Renal cortical epithelial cell (primary cell): ENCODE measurements at regions not wholly inside any gene's neighbourhood (a gene's known extent, or its start where the extent isn't known, plus 50 kb on each side); places are given as distances from the start of the nearest gene placed in this dataset.

Source experiments
- DNase-seq: peaks from one replicate; pipeline ENCODE4 v3.0.0-alpha.2; 2011; ENCODE audit warnings: low read depth

- DNase-seq: no peak
Observed at GRCh38 chr22:44555597-44555996, 57.6 kb upstream of the RTL6 start.

- DNase-seq: no peak
Observed at GRCh38 chr22:44555046-44555445, 57.0 kb upstream of the RTL6 start.

- no peak for DNase-seq
Observed at GRCh38 chr22:44554411-44554810, 56.4 kb upstream of the RTL6 start.

GRCh38 chr22:44550711-44551491, 52.9 kb upstream of the RTL6 start:
- DNase-seq: peak; percentile 84

GRCh38 chr22:44549701-44550100, 51.7 kb upstream of the RTL6 start:
- DNase-seq: no peak

- DNase-seq: no peak
Observed at GRCh38 chr22:44548981-44549380, 50.9 kb upstream of the RTL6 start.
